ENCODE measurements at regions not wholly inside any gene's neighbourhood (a gene's known extent, or its start where the extent isn't known, plus 50 kb on each side); places are given as distances from the start of the nearest gene placed in this dataset.
"Not testable (repeated sequence)": the region's sequence is repeated elsewhere in the genome, so short reads cannot be mapped to it uniquely, and the experiment has no call there.

DNA sequence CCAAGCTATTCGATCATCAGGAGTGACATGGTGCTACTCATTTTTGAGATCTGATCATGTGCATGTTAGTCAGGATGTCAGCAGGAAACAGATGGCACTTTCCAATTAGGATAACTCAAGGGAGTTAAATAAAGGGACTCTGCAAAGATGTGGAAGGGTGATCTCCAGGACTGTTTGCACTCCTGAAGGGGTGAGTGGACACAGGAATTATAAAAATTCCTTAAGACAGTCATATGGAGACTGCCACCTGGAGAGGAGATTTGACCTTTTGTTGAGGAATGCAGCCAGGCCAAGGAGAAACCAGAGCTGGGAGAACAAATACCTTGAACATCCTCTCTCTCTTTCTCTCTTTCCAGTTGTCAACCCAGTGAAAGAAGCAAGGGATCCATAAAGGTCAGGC, 189.1 kb downstream of the GABRG2 start:
- H3K9me3 ChIP-seq (ENCODE audit: control insufficient read depth, low read length) = no peaks in the 10 kb centered on the region
- H3K4me1 ChIP-seq (ENCODE audit: control insufficient read depth, insufficient read depth, low read length, poor library complexity, severe bottlenecking) = no peaks in the 10 kb centered on the region
- no peak overlapping the region for H3K27ac ChIP-seq (ENCODE audit: low read depth, low read length, severe bottlenecking)
- 80% methylated on average over 1 of the region's 1 CpG; no CpG with 5 or more reads in 1 of the 2 experiments for WGBS, 2 experiments (ENCODE audit: insufficient coverage in 2 of 2)
- H3K36me3 ChIP-seq (ENCODE audit: control insufficient read depth, insufficient read depth, low read length) = no peaks in the 10 kb centered on the region
- H3K4me3 ChIP-seq (ENCODE audit: extremely low read depth, insufficient read depth, low read length, poor library complexity, severe bottlenecking) = no peak overlapping the region

DNA sequence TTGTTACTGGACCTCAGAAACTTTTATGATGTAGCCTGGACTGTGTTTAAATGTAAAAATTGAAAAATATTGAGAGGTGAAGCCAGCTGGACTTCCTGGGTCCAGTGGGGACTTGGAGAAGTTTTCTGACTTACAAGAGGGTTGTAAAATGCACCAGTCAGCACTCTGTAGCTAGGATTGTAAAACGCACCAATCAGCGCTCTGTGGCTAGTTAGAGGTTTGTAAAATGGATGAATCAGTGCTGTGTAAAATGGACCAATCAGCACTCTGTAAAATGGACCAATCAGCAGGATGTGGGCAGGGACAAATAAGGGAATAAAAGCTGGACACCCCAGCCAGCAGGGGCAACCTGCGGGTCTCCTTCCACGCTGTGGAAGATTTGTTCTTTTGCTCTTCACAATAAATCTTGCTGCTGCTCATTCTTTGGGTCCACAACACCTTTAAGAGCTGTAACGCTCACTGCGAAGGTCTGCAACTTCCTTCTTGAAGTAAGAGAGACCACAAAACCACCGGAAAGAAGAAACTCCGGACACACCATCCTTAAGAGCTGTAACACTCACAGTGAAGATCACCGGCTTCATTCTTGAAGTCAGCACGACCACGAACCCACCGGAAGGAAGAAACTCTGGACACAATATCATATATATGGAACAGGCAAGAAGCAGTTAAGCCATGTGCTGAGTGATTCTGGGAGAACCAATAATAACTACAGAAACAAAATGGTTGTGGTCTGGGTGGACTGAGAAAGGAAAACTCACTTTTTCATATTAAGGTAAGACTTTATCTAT, 201.3 kb downstream of the GABRG2 start:
- Histone ChIP-seq H3K4me1 (ENCODE audit: control insufficient read depth, insufficient read depth, low read length, poor library complexity, severe bottlenecking) (no peaks in the 10 kb centered on the region), H3K9me3 (ENCODE audit: control insufficient read depth, low read length) (peaks cover 7% of the 10 kb centered on the region), H3K36me3 (ENCODE audit: control insufficient read depth, insufficient read depth, low read length) (no peaks in the 10 kb centered on the region), H3K27ac (ENCODE audit: low read depth, low read length, severe bottlenecking) (no peak overlapping the region), H3K4me3 (ENCODE audit: extremely low read depth, insufficient read depth, low read length, poor library complexity, severe bottlenecking) (no peak overlapping the region)
- WGBS, 2 experiments (ENCODE audit: insufficient coverage in 2 of 2) = 95 to 99% methylated on average over 8 of the region's 12 CpGs

DNA sequence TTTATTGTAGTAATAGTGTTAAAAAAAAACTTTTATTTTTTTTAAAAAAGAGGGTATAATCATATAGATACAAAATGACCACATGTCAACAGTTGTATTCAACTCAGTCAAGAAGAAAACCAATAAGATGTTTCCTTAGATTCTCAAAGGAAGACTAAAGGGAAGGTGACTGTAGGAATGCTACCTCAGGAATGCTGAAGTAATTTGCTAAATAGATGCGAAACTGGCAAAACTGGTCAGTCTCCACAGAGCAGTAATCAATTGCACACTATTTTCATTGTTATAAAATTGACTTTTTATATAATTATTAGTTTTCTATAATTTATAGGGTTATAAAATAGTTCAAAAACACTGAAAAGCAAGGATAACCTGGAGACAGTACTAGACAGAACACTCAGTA, 204.8 kb downstream of the GABRG2 start:
- WGBS, 2 experiments (ENCODE audit: insufficient coverage in 2 of 2) = no CpG with 5 or more reads among the region's 1 CpG
- H3K9me3 ChIP-seq (ENCODE audit: control insufficient read depth, low read length) = peaks cover 7% of the 10 kb centered on the region
- H3K36me3 ChIP-seq (ENCODE audit: control insufficient read depth, insufficient read depth, low read length) = no peaks in the 10 kb centered on the region
- no peaks in the 10 kb centered on the region for H3K4me1 ChIP-seq (ENCODE audit: control insufficient read depth, insufficient read depth, low read length, poor library complexity, severe bottlenecking)
- no peak overlapping the region for H3K27ac ChIP-seq (ENCODE audit: low read depth, low read length, severe bottlenecking)
- no peak overlapping the region for H3K4me3 ChIP-seq (ENCODE audit: extremely low read depth, insufficient read depth, low read length, poor library complexity, severe bottlenecking)

DNA sequence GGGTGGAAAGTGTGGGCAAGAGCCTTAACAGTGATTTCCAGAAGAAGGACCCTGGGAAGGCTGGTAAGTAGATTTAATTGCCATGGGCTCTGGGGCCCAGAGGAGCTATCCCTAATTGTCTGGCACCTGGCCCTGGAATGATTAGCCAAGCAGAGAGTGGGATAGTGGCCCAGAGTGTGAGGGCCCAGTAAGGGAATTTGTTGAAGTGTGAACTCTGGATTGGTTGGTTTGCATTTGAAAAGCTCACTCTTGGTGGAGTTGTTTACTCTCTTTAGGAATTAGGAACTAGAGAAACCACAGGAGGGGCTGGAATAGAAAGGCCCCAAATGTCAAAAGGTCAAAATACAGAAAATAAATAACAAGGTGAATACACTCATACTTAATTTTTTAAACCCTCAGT, 207.1 kb downstream of the GABRG2 start:
- Histone ChIP-seq H3K36me3 (ENCODE audit: control insufficient read depth, insufficient read depth, low read length) (no peaks in the 10 kb centered on the region), H3K9me3 (ENCODE audit: control insufficient read depth, low read length) (peaks cover 7% of the 10 kb centered on the region), H3K4me1 (ENCODE audit: control insufficient read depth, insufficient read depth, low read length, poor library complexity, severe bottlenecking) (no peaks in the 10 kb centered on the region), H3K4me3 (ENCODE audit: extremely low read depth, insufficient read depth, low read length, poor library complexity, severe bottlenecking) (no peak overlapping the region), H3K27ac (ENCODE audit: low read depth, low read length, severe bottlenecking) (no peak overlapping the region)

DNA sequence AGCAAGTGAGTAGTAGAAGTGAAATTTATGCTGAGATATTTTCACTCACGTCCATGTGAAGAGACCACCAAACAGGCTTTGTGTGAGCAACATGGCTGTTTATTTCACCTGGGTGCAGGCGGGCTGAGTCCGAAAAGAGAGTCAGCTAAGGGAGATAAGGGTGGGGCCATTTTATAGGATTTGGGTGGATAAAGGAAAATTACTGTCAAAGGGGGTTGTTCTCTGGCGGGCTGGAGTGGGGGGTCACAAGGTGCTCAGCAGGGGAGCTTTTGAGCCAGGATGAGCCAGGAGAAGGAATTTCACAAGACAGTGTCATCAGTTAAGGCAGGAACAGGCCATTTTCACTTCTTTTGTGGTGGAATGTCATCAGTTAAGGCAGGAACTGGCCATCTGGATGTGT, 207.8 kb downstream of the GABRG2 start:
- H3K9me3 ChIP-seq (ENCODE audit: control insufficient read depth, low read length); H3K27ac ChIP-seq (ENCODE audit: low read depth, low read length, severe bottlenecking); H3K36me3 ChIP-seq (ENCODE audit: control insufficient read depth, insufficient read depth, low read length); H3K4me1 ChIP-seq (ENCODE audit: control insufficient read depth, insufficient read depth, low read length, poor library complexity, severe bottlenecking); H3K4me3 ChIP-seq (ENCODE audit: extremely low read depth, insufficient read depth, low read length, poor library complexity, severe bottlenecking): not testable (repeated sequence)
- 55 to 57% methylated on average over 2 to 3 of the region's 4 CpGs for WGBS, 2 experiments (ENCODE audit: insufficient coverage in 2 of 2)

DNA sequence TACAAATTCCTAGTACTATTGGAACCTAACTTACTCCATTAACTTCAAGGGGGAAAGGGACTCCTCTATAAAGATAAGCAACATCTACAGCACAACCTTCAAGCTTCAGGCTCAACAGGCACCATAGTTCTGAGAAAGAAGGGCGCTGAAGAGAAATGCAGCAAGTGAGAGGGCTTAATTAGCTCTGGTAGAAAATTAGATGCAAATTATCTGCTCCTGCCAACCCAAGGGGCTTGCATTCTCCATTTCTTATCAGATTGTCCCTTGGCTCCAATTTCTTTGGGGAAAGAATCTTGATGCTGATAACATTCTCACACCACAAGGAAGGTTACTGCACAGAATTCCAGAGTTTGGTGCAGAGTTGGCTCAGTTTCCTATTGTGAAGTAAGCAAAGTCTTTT, 214.6 kb downstream of the GABRG2 start:
- H3K27ac ChIP-seq (ENCODE audit: low read depth, low read length, severe bottlenecking) = no peak overlapping the region
- no peak overlapping the region for H3K4me3 ChIP-seq (ENCODE audit: extremely low read depth, insufficient read depth, low read length, poor library complexity, severe bottlenecking)
- WGBS, 2 experiments (ENCODE audit: insufficient coverage in 2 of 2) = no CpG with 5 or more reads among the region's 1 CpG
- no peaks in the 10 kb centered on the region for H3K4me1 ChIP-seq (ENCODE audit: control insufficient read depth, insufficient read depth, low read length, poor library complexity, severe bottlenecking)
- H3K36me3 ChIP-seq (ENCODE audit: control insufficient read depth, insufficient read depth, low read length) = no peaks in the 10 kb centered on the region
- H3K9me3 ChIP-seq (ENCODE audit: control insufficient read depth, low read length) = no peaks in the 10 kb centered on the region

DNA sequence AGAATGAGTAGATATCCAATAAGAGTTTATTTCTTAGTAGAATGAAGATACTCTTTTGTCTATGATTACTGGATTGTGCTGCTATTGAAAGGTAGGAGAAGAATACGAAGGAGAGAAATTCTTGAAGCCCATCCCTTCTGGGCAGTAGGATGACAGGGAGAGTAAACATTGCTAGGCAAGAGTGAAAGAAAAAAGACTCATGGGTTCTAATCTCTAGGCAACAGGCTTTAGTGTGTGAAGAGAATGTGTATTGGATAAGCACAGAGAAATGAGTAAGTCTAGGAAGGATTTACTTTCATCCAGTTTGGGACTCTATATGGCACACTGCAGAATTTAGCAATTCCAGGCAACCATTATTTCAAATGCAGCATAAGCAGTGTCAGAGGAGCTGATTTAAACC, 216.0 kb downstream of the GABRG2 start:
- Histone ChIP-seq H3K27ac (ENCODE audit: low read depth, low read length, severe bottlenecking) (no peak overlapping the region), H3K4me3 (ENCODE audit: extremely low read depth, insufficient read depth, low read length, poor library complexity, severe bottlenecking) (no peak overlapping the region)
- 54 to 57% methylated on average over 1 of the region's 1 CpG for WGBS, 2 experiments (ENCODE audit: insufficient coverage in 2 of 2)

DNA sequence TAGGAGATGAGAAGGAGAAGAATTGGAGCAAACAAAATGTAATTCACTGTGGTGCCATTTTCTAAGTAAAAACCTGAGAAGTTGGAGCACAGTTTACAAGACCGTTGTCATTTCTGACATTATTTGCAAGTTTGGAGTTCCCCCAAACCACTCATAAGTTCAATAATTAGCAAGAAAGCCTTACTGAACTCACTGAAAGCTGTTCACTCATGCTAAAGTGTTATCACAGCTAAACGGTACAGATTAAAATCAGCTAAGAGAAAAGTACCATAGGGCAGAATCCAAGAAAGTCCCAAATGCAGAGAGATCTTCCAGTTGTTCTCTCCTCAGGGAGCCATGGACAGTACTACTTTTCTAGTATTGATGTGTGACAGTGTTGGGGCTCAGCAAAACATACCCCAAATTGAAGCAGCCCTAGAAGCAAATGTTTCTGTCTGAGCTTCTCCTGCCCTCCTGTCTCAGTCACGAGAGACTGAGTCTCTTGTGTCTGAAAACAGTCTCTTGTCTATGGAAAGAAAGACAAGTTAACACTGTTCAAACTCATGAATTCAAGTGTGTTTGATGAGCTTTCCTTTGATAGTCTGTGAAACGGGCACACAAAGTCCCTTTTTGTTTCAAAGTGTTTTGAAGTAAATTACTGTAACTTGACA, 221.2 kb downstream of the GABRG2 start:
- Histone ChIP-seq H3K36me3 (ENCODE audit: control insufficient read depth, insufficient read depth, low read length) (no peaks in the 10 kb centered on the region), H3K4me1 (ENCODE audit: control insufficient read depth, insufficient read depth, low read length, poor library complexity, severe bottlenecking) (no peaks in the 10 kb centered on the region), H3K9me3 (ENCODE audit: control insufficient read depth, low read length) (no peaks in the 10 kb centered on the region), H3K27ac (ENCODE audit: low read depth, low read length, severe bottlenecking) (no peak overlapping the region), H3K4me3 (ENCODE audit: extremely low read depth, insufficient read depth, low read length, poor library complexity, severe bottlenecking) (no peak overlapping the region)
- 93 to 95% methylated on average over 2 to 3 of the region's 4 CpGs for WGBS, 2 experiments (ENCODE audit: insufficient coverage in 2 of 2)

More for the DNA sequence above, 216.0 kb downstream of the GABRG2 start:
- H3K9me3 ChIP-seq (ENCODE audit: control insufficient read depth, low read length) = no peaks in the 10 kb centered on the region
- no peaks in the 10 kb centered on the region for H3K36me3 ChIP-seq (ENCODE audit: control insufficient read depth, insufficient read depth, low read length)
- H3K4me1 ChIP-seq (ENCODE audit: control insufficient read depth, insufficient read depth, low read length, poor library complexity, severe bottlenecking) = no peaks in the 10 kb centered on the region

DNA sequence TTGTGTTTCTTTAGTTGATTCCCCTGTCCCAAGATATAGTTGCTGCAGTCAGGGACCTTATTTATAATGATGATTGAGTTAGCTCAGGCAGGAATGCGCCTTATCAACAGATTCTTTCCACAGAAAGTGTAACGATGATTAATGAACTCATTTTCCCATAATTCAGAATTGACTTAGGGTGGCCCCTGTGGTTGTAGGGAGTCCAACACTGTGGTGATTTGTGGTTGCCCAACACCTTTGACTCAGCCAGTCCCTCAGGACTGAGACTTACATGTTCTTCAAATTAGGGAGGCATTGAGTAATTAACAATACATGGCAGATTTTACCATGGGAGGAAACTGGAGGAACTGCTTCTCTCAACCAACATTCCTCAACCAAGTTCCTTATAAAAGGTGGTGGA, 221.9 kb downstream of the GABRG2 start:
- Histone ChIP-seq H3K4me3 (ENCODE audit: extremely low read depth, insufficient read depth, low read length, poor library complexity, severe bottlenecking) (no peak overlapping the region), H3K4me1 (ENCODE audit: control insufficient read depth, insufficient read depth, low read length, poor library complexity, severe bottlenecking) (no peaks in the 10 kb centered on the region), H3K36me3 (ENCODE audit: control insufficient read depth, insufficient read depth, low read length) (no peaks in the 10 kb centered on the region), H3K9me3 (ENCODE audit: control insufficient read depth, low read length) (no peaks in the 10 kb centered on the region), H3K27ac (ENCODE audit: low read depth, low read length, severe bottlenecking) (no peak overlapping the region)
- no CpG with 5 or more reads among the region's 2 CpGs for WGBS, 2 experiments (ENCODE audit: insufficient coverage in 2 of 2)

DNA sequence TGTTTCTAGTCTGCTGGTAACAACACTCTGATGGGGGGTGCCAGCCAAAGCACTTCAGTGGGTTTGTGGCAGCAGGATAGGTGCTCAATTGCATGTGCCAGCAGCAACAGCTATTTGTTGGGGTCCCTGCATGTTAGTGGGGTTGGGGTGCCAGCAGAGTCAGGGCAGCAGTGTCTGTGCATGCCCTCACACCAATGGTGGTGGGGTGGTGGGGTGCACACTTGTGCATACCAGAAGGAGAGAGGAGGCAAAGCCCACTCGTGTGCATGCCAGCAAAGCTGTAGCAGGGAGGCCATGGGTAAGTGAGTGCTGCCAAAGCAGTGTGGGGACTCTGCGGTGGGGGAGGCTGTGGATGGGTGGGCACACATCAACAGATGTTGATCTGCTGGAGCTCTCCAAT, 232.2 kb downstream of the GABRG2 start:
- WGBS, 2 experiments (ENCODE audit: insufficient coverage in 2 of 2) = 90 to 94% methylated on average over 2 of the region's 2 CpGs
- H3K4me3 ChIP-seq (ENCODE audit: extremely low read depth, insufficient read depth, low read length, poor library complexity, severe bottlenecking) = no peak overlapping the region
- no peaks in the 10 kb centered on the region for H3K36me3 ChIP-seq (ENCODE audit: control insufficient read depth, insufficient read depth, low read length)
- no peaks in the 10 kb centered on the region for H3K9me3 ChIP-seq (ENCODE audit: control insufficient read depth, low read length)
- no peaks in the 10 kb centered on the region for H3K4me1 ChIP-seq (ENCODE audit: control insufficient read depth, insufficient read depth, low read length, poor library complexity, severe bottlenecking)
- H3K27ac ChIP-seq (ENCODE audit: low read depth, low read length, severe bottlenecking) = no peak overlapping the region

DNA sequence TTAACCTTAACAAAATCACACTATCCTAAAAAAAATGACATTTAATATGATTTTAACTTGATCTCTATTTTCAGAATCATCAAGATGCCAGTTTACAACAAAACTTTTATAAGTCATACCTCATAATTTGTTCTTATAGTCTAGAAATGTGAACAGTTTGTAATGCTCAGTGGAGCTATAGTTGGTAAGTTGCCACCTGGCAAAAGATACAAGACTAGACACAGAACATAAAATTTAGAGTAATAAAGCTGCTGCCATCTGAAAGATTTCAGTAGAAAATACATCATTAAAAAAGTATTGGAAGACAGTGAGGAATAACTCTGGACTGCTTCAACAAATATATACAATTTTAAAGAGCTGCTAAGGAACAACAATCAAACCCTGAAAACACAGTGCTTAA, 233.8 kb downstream of the GABRG2 start:
- Histone ChIP-seq H3K36me3 (ENCODE audit: control insufficient read depth, insufficient read depth, low read length) (no peaks in the 10 kb centered on the region), H3K4me3 (ENCODE audit: extremely low read depth, insufficient read depth, low read length, poor library complexity, severe bottlenecking) (no peak overlapping the region), H3K27ac (ENCODE audit: low read depth, low read length, severe bottlenecking) (no peak overlapping the region), H3K4me1 (ENCODE audit: control insufficient read depth, insufficient read depth, low read length, poor library complexity, severe bottlenecking) (no peaks in the 10 kb centered on the region), H3K9me3 (ENCODE audit: control insufficient read depth, low read length) (no peaks in the 10 kb centered on the region)

Measured in mesodermal cell (in vitro differentiated cells).